GM13977 (cell line): ENCODE measurements at regions not wholly inside any gene's neighbourhood (a gene's known extent, or its start where the extent isn't known, plus 50 kb on each side); places are given as distances from the start of the nearest gene placed in this dataset.
"Not testable (repeated sequence)": the region's sequence is repeated elsewhere in the genome, so short reads cannot be mapped to it uniquely, and the experiment has no call there.

ENCODE experiments used
- DNase-seq: peaks from one replicate; pipeline ENCODE4 v3.0.0; 2012; ENCODE audit warnings: low spot score
- CTCF ChIP-seq: IDR thresholded peaks from 2 replicates; pipeline ENCODE4 v1.5.1; 2012; ENCODE audit warnings: mild to moderate bottlenecking, control low read depth; ENCODE audit not compliant: insufficient read depth; ENCODE audit errors: extremely low read depth, missing control alignments
- in situ Hi-C: fragments of 300-500 bp; cut with MboI; formaldehyde crosslinking; loops from one replicate; pipeline ENCODE4 v1.12.0; 2022; ENCODE audit warnings: low sequenced_read_pairs, low pct_unique_long_range_greater_than_20kb, mixed read lengths, inconsistent platforms; ENCODE audit not compliant: unreplicated experiment

- no peak for DNase-seq
- no peak for TF ChIP-seq CTCF
- in situ Hi-C loops = no loop called here
These were observed 405.2 kb upstream of the PRR20A start for GRCh38 chr13:56735537-56735942.

- no peak for TF ChIP-seq CTCF
- DNase-seq = no peak
- in situ Hi-C loops = no loop called here
These were observed 403.8 kb upstream of the PRR20A start for GRCh38 chr13:56736966-56737365.

- in situ Hi-C loops = no loop called here
- no peak for DNase-seq
- no peak for TF ChIP-seq CTCF
These were observed 388.1 kb upstream of the PRR20A start for GRCh38 chr13:56752636-56753035.

GRCh38 chr13:56755181-56755935 lies 385.4 kb upstream of the PRR20A start:
- no peak for TF ChIP-seq CTCF
- in situ Hi-C loops = no loop called here
- no peak for DNase-seq

GRCh38 chr13:56763333-56763732 lies 377.4 kb upstream of the PRR20A start:
- not testable (repeated sequence) for DNase-seq

GRCh38 chr13:56773148-56773547 lies 367.6 kb upstream of the PRR20A start:
- in situ Hi-C loops = no loop called here
- no peak for TF ChIP-seq CTCF
- no peak for DNase-seq

More at GRCh38 chr13:56763333-56763732, 377.4 kb upstream of the PRR20A start:
- in situ Hi-C loops = not testable (repeated sequence)

GRCh38 chr13:56789527-56789926 lies 351.2 kb upstream of the PRR20A start:
- TF ChIP-seq CTCF = no peak
- in situ Hi-C loops = no loop called here
- DNase-seq = no peak
